ENCODE measurements at regions not wholly inside any gene's neighbourhood (a gene's known extent, or its start where the extent isn't known, plus 50 kb on each side); places are given as distances from the start of the nearest gene placed in this dataset.
A peak's percentile ranks its signal among the peaks of the same experiment; 100 is the strongest.

- DNase-seq (ENCODE audit: extremely low read depth in 1 of 2, low read depth in 1 of 2) = no peak
These were observed 323.0 kb downstream of the MTX2 start for GRCh38 chr2:176592216-176592615.

GRCh38 chr2:176595986-176596385, 326.7 kb downstream of the MTX2 start:
- no peak for DNase-seq (ENCODE audit: extremely low read depth in 1 of 2, low read depth in 1 of 2)

GRCh38 chr2:176597916-176598315, 328.7 kb downstream of the MTX2 start:
- DNase-seq (ENCODE audit: extremely low read depth in 1 of 2, low read depth in 1 of 2) = no peak

- DNase-seq (ENCODE audit: extremely low read depth in 1 of 2, low read depth in 1 of 2) = no peak
These were observed 329.1 kb downstream of the MTX2 start for GRCh38 chr2:176598351-176598750.

- DNase-seq (ENCODE audit: extremely low read depth in 1 of 2, low read depth in 1 of 2) = no peak
These were observed 330.7 kb downstream of the MTX2 start for GRCh38 chr2:176599796-176600485.

GRCh38 chr2:176601066-176601465, 331.8 kb downstream of the MTX2 start:
- DNase-seq (ENCODE audit: extremely low read depth in 1 of 2, low read depth in 1 of 2) = no peak

GRCh38 chr2:176612036-176612435, 342.8 kb downstream of the MTX2 start:
- DNase-seq (ENCODE audit: extremely low read depth in 1 of 2, low read depth in 1 of 2) = no peak

GRCh38 chr2:176612736-176613135, 343.5 kb downstream of the MTX2 start:
- DNase-seq (ENCODE audit: extremely low read depth in 1 of 2, low read depth in 1 of 2) = no peak

- DNase-seq (ENCODE audit: extremely low read depth in 1 of 2, low read depth in 1 of 2) = no peak
These were observed 344.2 kb downstream of the MTX2 start for GRCh38 chr2:176613323-176613987.

GRCh38 chr2:176614049-176614448, 344.8 kb downstream of the MTX2 start:
- DNase-seq (ENCODE audit: extremely low read depth in 1 of 2, low read depth in 1 of 2) = no peak

GRCh38 chr2:176614930-176615329, 345.7 kb downstream of the MTX2 start:
- no peak for DNase-seq (ENCODE audit: extremely low read depth in 1 of 2, low read depth in 1 of 2)

- DNase-seq (ENCODE audit: extremely low read depth in 1 of 2, low read depth in 1 of 2) = no peak
These were observed 350.3 kb downstream of the MTX2 start for GRCh38 chr2:176619504-176619903.

GRCh38 chr2:176621350-176621749, 352.1 kb downstream of the MTX2 start:
- DNase-seq (ENCODE audit: extremely low read depth in 1 of 2, low read depth in 1 of 2) = no peak

- no peak for DNase-seq (ENCODE audit: extremely low read depth in 1 of 2, low read depth in 1 of 2)
These were observed 353.6 kb downstream of the MTX2 start for GRCh38 chr2:176622792-176623191.

GRCh38 chr2:176626796-176627195, 357.6 kb downstream of the MTX2 start:
- no peak for DNase-seq (ENCODE audit: extremely low read depth in 1 of 2, low read depth in 1 of 2)

GRCh38 chr2:176628438-176628837, 359.2 kb downstream of the MTX2 start:
- no peak for DNase-seq (ENCODE audit: extremely low read depth in 1 of 2, low read depth in 1 of 2)

- DNase-seq (ENCODE audit: extremely low read depth in 1 of 2, low read depth in 1 of 2) = no peak
These were observed 364.5 kb downstream of the MTX2 start for GRCh38 chr2:176633754-176634153.

- no peak for DNase-seq (ENCODE audit: extremely low read depth in 1 of 2, low read depth in 1 of 2)
These were observed 367.2 kb downstream of the MTX2 start for GRCh38 chr2:176636401-176636800.

GRCh38 chr2:176637142-176637485, 367.9 kb downstream of the MTX2 start:
- DNase-seq (ENCODE audit: extremely low read depth in 1 of 2, low read depth in 1 of 2) = no peak

GRCh38 chr2:176637486-176638166, 368.4 kb downstream of the MTX2 start:
- no peak for DNase-seq (ENCODE audit: extremely low read depth in 1 of 2, low read depth in 1 of 2)

GRCh38 chr2:176638167-176639015, 369.1 kb downstream of the MTX2 start:
- peak; percentile 26 to 32 for DNase-seq (ENCODE audit: extremely low read depth in 1 of 2, low read depth in 1 of 2)
